Smooth muscle cell (in vitro differentiated cells): ENCODE measurements at regions not wholly inside any gene's neighbourhood (a gene's known extent, or its start where the extent isn't known, plus 50 kb on each side); places are given as distances from the start of the nearest gene placed in this dataset.

Experiments
- DNase-seq: peaks from one replicate; lab custom pipeline; 2025; ENCODE audit not compliant: unreplicated experiment; lab: John Stamatoyannopoulos, UW
- H2AFZ ChIP-seq: fragments of 200-600 bp; sonication (generic); 2 replicates; pipeline ENCODE4 v1.6.0; 2016; ENCODE audit warnings: antibody characterized with exemption, low read depth, mild to moderate bottlenecking
- H3F3A ChIP-seq: fragments of 200-600 bp; sonication (generic); 2 replicates; pipeline ENCODE4 v1.6.0; 2017; ENCODE audit warnings: antibody characterized with exemption, low read depth
- H3K27ac ChIP-seq: fragments of 200-600 bp; sonication (generic); 2 replicates; pipeline ENCODE4 v1.5.1; 2016; ENCODE audit warnings: low read depth, mild to moderate bottlenecking
- H3K27me3 ChIP-seq: fragments of 200-600 bp; sonication (generic); 2 replicates; pipeline ENCODE4 v1.6.1; 2016; ENCODE audit warnings: low read depth, mild to moderate bottlenecking
- H3K36me3 ChIP-seq: fragments of 200-600 bp; sonication (generic); 2 replicates; pipeline ENCODE4 v1.5.1; 2016; ENCODE audit warnings: low read depth
- H3K4me1 ChIP-seq: fragments of 200-600 bp; sonication (generic); 2 replicates; pipeline ENCODE4 v1.5.1; 2016; ENCODE audit warnings: low read depth
- H3K4me2 ChIP-seq: fragments of 200-600 bp; sonication (generic); 2 replicates; pipeline ENCODE4 v1.6.0; 2016; ENCODE audit warnings: mild to moderate bottlenecking
- H3K4me3 ChIP-seq: fragments of 200-600 bp; sonication (generic); 2 replicates; pipeline ENCODE4 v1.5.1; 2016; ENCODE audit warnings: mild to moderate bottlenecking
- H3K79me2 ChIP-seq: fragments of 200-600 bp; sonication (generic); 2 replicates; pipeline ENCODE4 v1.6.0; 2016; ENCODE audit warnings: low read depth, mild to moderate bottlenecking
- H3K9ac ChIP-seq: fragments of 200-600 bp; sonication (generic); 2 replicates; pipeline ENCODE4 v1.6.0; 2016; ENCODE audit warnings: low read depth
- H3K9me3 ChIP-seq: fragments of 200-600 bp; sonication (generic); replicated peaks from 2 replicates; pipeline ENCODE4 v1.5.1; 2016; ENCODE audit warnings: low read depth
- H4K20me1 ChIP-seq: fragments of 200-600 bp; sonication (generic); 2 replicates; pipeline ENCODE4 v1.6.0; 2016; ENCODE audit warnings: low read depth
- CTCF ChIP-seq: fragments of 200-600 bp; sonication (generic); IDR thresholded peaks from 2 replicates; pipeline ENCODE4 v1.5.1; 2017; ENCODE audit warnings: borderline replicate concordance, mild to moderate bottlenecking, antibody characterized with exemption; ENCODE audit not compliant: insufficient read depth, poor library complexity, severe bottlenecking
- WGBS: methylation state at CpG from one replicate; pipeline ENCODE4 v1.1.7; 2016; ENCODE audit warnings: low lambda C conversion rate; 5-methylcytosine and 5-hydroxymethylcytosine counted together

- Histone ChIP-seq H3K9ac (no peak overlapping the region), H3K4me3 (no peak overlapping the region), H3K4me1 (no peaks in the 10 kb centered on the region), H4K20me1 (no peaks in the 10 kb centered on the region), H2AFZ (no peak overlapping the region), H3K27ac (no peak overlapping the region), H3K9me3 (no peaks in the 10 kb centered on the region), H3K36me3 (no peaks in the 10 kb centered on the region), H3K79me2 (no peaks in the 10 kb centered on the region), H3K4me2 (no peak overlapping the region), H3F3A (no peaks in the 10 kb centered on the region), H3K27me3 (no peaks in the 10 kb centered on the region)
- TF ChIP-seq CTCF: no peak
- no peak for DNase-seq
- WGBS: 55% methylated on average over 4 of the region's 4 CpGs
Measured at GRCh38 chr12:126807312-126807865, 1459.6 kb upstream of the TMEM132C start.

- Histone ChIP-seq H3K36me3 (no peaks in the 10 kb centered on the region), H3K9ac (no peak overlapping the region), H3K79me2 (no peaks in the 10 kb centered on the region), H3K27me3 (no peaks in the 10 kb centered on the region), H3K4me2 (no peak overlapping the region), H3F3A (no peaks in the 10 kb centered on the region), H4K20me1 (no peaks in the 10 kb centered on the region), H3K27ac (no peak overlapping the region), H3K4me3 (no peak overlapping the region), H2AFZ (no peak overlapping the region), H3K4me1 (no peaks in the 10 kb centered on the region), H3K9me3 (no peaks in the 10 kb centered on the region)
- WGBS: 60% methylated on average over 3 of the region's 3 CpGs
- DNase-seq: no peak
- TF ChIP-seq CTCF: no peak
Measured at GRCh38 chr12:126811391-126811790, 1455.6 kb upstream of the TMEM132C start.

- no peaks in the 10 kb centered on the region for H3K9me3 ChIP-seq
- no peaks in the 10 kb centered on the region for H3K4me1 ChIP-seq
- no peak overlapping the region for H3K27ac ChIP-seq
- H3K4me3 ChIP-seq: no peak overlapping the region
- 76% methylated on average over 2 of the region's 2 CpGs for WGBS
- no peak overlapping the region for H3K4me2 ChIP-seq
- no peak for TF ChIP-seq CTCF
- no peaks in the 10 kb centered on the region for H4K20me1 ChIP-seq
- no peak for DNase-seq
- no peaks in the 10 kb centered on the region for H3K36me3 ChIP-seq
- no peak overlapping the region for H3K9ac ChIP-seq
- no peaks in the 10 kb centered on the region for H3K27me3 ChIP-seq
- no peaks in the 10 kb centered on the region for H3F3A ChIP-seq
- H2AFZ ChIP-seq: no peak overlapping the region
- H3K79me2 ChIP-seq: no peaks in the 10 kb centered on the region
Measured at GRCh38 chr12:126819554-126819953, 1447.4 kb upstream of the TMEM132C start.
